AG04450 (cell line): ENCODE measurements at regions not wholly inside any gene's neighbourhood (a gene's known extent, or its start where the extent isn't known, plus 50 kb on each side); places are given as distances from the start of the nearest gene placed in this dataset.
"Not testable (repeated sequence)": the region's sequence is repeated elsewhere in the genome, so short reads cannot be mapped to it uniquely, and the experiment has no call there.

Experiments used
- CTCF ChIA-PET: fragments of 300-600, 350-600 bp; formaldehyde crosslinking; extraction: SDS; loops from one replicate; lab custom pipeline; 2022; ENCODE audit warnings: antibody characterized with exemption, inconsistent platforms; lab: Charles Lee
- POLR2A ChIA-PET: fragments of 350-600 bp; formaldehyde crosslinking; extraction: SDS; loops from one replicate; lab custom pipeline; 2021; ENCODE audit warnings: antibody characterized with exemption, inconsistent platforms; lab: Yijun Ruan, JAX
- DNase-seq: peaks from one replicate; pipeline ENCODE4 v3.0.0-alpha.2; 2011; ENCODE audit warnings: low read depth, low spot score
- H3K27ac ChIP-seq: one replicate; pipeline ENCODE4 v1.5.1; 2012; ENCODE audit warnings: low read depth, low read length, control low read depth
- H3K27me3 ChIP-seq: one replicate; pipeline ENCODE4 v1.6.0; 2012; ENCODE audit warnings: low read length; ENCODE audit not compliant: control insufficient read depth, insufficient read depth
- H3K4me3 ChIP-seq: 2 replicates; pipeline ENCODE4 v1.5.1; 2011; ENCODE audit warnings: mild to moderate bottlenecking, low read depth, low read length, control low read depth
- H3K9me3 ChIP-seq: 2 replicates; pipeline ENCODE4 v1.5.1; 2012; ENCODE audit warnings: low read length; ENCODE audit not compliant: control insufficient read depth, insufficient read depth
- TF ChIP-seq, protein P1 (sequence below): IDR thresholded peaks from 2 replicates; pipeline ENCODE4 v1.5.1; 2011; ENCODE audit warnings: low read depth, low read length, control low read depth, inconsistent platforms

DNA sequence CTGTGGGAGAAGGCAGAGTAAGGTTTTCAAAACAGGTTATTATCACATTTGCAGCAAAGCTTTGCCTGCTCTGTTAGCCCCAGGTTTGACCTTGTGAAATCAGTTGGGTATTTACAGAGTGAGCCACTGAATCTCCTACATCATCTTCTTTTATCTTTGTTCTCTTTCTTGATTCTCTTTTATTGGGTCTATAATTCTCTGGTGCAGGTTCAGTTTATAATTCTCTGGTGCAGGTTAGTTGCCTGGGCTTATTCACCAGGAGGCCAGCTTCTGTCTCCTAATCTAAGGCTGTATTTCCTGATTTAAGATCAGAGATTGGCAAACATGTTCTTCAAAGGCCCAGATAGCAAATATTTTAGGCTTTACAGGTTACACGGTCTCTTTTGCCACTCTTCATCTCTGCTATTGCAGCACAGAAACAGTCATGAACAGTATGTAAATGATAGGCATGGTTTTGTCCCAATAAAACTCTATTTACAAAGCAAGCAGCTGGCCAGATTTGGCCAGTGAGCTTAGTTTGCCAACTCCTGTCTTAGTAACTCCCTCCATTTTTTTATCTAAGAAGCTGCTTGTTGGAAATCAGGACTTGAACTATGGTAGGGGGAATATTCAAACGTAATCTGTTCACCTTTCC, 205.0 kb upstream of the RIMS1 start:
- ChIA-PET CTCF (no interaction called here), POLR2A (no interaction called here)
- peaks cover 2% of the 10 kb centered on the region for H3K27me3 ChIP-seq
- H3K4me3 ChIP-seq, result no peak overlapping the region
- H3K9me3 ChIP-seq, result no peaks in the 10 kb centered on the region; the same call in 1 of the 2 replicates
- no peak overlapping the region for H3K27ac ChIP-seq
- DNase-seq, result no peak
- TF ChIP-seq, protein P1, sequence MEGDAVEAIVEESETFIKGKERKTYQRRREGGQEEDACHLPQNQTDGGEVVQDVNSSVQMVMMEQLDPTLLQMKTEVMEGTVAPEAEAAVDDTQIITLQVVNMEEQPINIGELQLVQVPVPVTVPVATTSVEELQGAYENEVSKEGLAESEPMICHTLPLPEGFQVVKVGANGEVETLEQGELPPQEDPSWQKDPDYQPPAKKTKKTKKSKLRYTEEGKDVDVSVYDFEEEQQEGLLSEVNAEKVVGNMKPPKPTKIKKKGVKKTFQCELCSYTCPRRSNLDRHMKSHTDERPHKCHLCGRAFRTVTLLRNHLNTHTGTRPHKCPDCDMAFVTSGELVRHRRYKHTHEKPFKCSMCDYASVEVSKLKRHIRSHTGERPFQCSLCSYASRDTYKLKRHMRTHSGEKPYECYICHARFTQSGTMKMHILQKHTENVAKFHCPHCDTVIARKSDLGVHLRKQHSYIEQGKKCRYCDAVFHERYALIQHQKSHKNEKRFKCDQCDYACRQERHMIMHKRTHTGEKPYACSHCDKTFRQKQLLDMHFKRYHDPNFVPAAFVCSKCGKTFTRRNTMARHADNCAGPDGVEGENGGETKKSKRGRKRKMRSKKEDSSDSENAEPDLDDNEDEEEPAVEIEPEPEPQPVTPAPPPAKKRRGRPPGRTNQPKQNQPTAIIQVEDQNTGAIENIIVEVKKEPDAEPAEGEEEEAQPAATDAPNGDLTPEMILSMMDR, result no peak

DNA sequence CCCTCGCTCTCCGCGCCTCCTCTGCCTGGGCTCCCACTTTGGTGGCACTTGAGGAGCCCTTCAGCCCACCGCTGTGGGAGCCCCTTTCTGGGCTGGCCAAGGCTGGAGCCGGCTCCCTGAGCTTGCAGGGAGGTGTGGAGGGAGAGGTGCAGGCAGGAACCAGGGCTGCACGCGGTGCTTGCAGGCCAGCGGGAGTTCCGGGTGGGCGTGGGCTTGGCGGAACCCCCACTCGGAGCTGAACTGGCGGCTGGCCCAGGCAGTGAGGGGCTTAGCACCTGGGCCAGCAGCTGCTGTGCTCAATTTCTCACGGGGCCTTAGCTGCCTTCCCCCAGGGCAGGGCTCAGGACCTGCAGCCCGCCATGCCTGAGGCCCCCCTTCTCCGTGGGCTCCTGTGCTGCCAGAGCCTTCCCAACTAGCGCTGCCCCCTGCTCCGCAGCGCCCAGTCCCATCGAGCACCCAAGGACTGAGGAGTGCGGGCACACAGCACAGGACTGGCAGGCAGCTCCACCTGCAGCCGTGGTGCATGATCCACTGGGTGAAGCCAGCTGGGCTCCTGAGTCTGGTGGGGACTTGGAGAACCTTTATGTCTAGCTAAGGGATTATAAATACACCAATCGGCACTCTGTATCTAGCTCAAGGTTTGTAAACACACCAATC, 200.2 kb upstream of the RIMS1 start:
- CTCF ChIA-PET, POLR2A ChIA-PET, H3K9me3 ChIP-seq, H3K27ac ChIP-seq, H3K4me3 ChIP-seq, DNase-seq, H3K27me3 ChIP-seq: not testable (repeated sequence)

DNA sequence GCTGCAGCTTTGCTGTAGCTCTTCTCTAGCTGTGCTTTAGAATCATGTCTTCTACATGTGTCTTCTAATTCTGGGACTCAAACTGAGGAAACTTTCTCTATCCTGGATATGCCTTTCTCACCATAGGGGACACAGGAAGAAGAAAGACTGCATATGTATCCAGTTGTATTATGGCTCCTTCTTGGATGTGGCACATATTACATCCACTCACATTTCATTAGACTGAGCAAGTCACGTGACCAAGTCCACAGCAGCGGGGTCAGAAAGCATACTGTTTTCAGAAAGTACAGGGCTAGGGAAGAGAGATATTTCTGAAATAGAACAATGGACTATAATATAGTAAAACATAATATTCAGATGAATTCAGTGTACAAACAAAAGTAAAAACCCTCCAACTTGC, 187.6 kb upstream of the RIMS1 start:
- Histone ChIP-seq H3K9me3 (no peaks in the 10 kb centered on the region), H3K27me3 (no peaks in the 10 kb centered on the region), H3K4me3 (no peak overlapping the region), H3K27ac (no peak overlapping the region)
- POLR2A ChIA-PET, result no interaction called here
- CTCF ChIA-PET, result no interaction called here
- no peak for DNase-seq
- TF ChIP-seq, protein P1, result no peak

DNA sequence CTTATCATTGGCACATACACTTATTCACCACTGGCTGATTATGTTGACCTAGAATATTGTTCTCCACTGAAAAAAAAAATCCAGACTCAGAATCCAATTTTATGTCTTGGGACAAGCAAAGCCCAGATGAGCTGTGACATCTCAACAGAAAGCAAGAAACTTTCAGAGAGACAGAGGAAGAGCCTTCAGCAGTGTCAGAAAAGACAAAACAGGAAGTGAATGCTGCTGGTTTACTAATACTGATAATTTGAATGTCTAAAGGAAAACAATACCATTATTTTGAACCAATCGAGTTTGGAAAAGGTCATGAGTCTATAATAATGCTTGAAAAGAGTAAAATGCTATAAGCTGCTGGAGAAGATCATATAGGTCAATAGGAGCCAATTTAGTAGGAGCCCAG, 179.8 kb upstream of the RIMS1 start:
- H3K4me3 ChIP-seq, result no peak overlapping the region
- H3K9me3 ChIP-seq, result no peaks in the 10 kb centered on the region
- H3K27ac ChIP-seq, result no peak overlapping the region
- no peaks in the 10 kb centered on the region for H3K27me3 ChIP-seq
- TF ChIP-seq, protein P1, result no peak
- DNase-seq, result no peak
- ChIA-PET POLR2A (no interaction called here), CTCF (no interaction called here)

DNA sequence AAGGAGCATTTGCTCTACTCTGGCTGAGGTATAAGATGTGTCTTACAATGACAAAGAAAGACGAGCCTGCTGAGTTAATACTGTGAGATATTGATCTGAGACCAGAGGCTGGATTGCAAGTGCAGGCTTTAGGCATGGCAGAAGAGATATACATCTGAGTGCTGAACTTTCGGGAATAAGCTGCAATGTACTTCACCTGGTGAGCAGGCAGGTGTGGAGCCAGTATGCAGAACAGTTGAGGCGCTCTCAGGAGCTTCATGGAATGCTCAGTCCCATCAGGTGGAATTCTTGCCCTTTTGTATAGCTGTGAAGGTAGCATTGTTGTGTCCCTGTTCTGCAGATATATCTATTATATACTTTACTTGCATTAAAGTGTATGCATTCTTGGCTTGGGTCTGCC, 179.3 kb upstream of the RIMS1 start:
- DNase-seq, result no peak
- H3K27me3 ChIP-seq, result no peaks in the 10 kb centered on the region
- no peaks in the 10 kb centered on the region for H3K9me3 ChIP-seq
- TF ChIP-seq, protein P1, result no peak
- no peak overlapping the region for H3K4me3 ChIP-seq
- ChIA-PET POLR2A (no interaction called here), CTCF (no interaction called here)
- no peak overlapping the region for H3K27ac ChIP-seq
